HT1080 (cell line): ENCODE measurements at regions not wholly inside any gene's neighbourhood (a gene's known extent, or its start where the extent isn't known, plus 50 kb on each side); places are given as distances from the start of the nearest gene placed in this dataset.

Experiments used
- DNase-seq: peaks from one replicate; pipeline ENCODE4 v3.0.0-alpha.2; 2015; ENCODE audit warnings: low read depth

- DNase-seq = no peak
Measured at GRCh38 chr5:33316773-33317172, 124.0 kb upstream of the TARS1 start.

DNA sequence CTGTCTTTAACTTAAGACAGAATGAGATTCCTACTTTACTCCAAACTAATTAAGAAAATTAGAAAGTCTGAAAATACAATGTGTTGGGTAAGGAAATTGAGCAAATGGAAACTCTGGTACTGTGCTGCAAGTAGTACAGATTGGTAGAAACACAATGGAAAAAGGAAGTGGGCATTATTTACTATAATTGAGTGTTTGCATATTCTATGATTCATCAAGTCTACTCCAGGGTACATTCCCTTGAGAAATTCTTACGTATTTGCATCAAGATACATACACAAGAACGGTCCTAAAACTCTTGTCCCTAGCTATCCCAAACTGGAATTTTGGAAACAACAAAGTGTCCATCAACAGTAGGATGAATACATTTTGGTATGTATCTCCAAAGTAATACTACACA lies 123.5 kb upstream of the TARS1 start:
- peak; percentile 21 for DNase-seq

DNA sequence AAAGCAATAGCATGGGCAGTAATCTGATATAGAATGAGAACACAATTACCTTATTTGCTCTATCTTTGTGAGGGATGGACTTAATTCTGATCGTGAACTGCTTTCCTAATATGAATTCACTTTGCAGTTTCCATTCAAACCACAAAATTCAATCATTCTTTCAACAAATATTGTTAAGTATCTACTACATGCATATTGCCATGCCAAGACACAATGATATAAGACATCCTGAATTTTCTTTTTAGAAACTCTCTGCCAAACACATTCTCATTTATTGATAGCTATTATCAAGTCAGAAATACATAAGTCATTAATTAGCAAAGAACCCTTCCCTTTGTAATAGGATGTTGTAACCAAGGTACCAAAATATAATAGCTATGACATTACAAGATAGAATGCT lies 121.6 kb upstream of the TARS1 start:
- no peak for DNase-seq

DNA sequence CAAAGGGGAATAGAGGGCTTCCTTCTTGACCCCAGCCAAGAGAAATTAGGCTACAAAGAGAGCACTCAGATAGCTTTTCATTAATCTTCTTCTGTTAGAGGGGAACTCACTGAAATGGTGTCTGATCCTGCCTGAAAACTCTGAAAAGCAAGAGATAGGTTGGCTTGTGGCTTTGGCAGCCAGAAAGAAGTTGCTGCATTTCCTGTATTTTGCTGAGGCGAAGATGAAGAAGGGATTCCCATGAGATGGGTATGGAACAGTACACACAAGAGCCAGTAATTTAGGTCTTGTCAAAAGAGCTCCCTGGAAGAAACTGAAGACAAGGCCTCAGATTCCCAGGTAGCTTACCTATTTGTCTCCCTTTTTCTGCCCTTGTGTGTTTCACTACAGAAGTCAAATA lies 120.9 kb upstream of the TARS1 start:
- no peak for DNase-seq

DNA sequence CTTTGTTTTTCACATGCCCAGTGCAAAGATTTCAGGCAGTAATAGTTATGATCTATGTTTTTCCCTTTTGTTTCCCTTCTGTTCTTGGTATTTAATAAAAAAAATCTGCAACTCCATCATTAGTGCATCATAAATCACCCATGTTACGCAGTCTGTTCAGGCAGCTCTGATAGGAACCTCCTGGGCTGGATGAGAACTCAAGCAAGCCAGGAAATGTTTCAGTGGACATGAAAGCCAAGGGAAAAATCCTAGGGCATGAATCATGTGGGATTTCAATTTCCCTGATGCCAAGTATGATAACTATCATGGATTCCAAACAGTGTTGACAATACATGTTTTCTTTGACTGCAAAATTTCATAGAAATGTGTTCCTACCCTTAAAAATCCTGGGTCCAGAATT lies 119.7 kb upstream of the TARS1 start:
- DNase-seq = peak; percentile 78

DNA sequence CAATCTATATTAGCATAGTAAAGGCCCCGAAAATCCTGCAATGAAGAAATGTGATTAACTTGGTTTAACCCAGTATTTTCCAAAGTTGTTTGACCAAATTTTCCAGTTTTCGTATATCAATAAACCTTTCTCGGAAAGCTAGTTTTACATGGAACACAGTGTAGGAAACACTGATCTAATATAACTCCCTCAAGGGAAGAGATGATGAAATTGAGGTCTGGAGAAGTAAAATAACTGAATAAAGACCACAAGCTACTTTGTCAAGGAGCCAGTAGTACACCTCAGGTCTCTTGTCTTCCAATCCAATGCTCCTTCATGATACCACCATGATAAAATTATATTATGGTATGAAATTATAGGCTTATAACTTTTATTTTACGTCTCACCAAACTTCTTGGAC lies 118.1 kb upstream of the TARS1 start:
- no peak for DNase-seq

GRCh38 chr5:33324667-33325307 lies 116.0 kb upstream of the TARS1 start:
- no peak for DNase-seq

DNA sequence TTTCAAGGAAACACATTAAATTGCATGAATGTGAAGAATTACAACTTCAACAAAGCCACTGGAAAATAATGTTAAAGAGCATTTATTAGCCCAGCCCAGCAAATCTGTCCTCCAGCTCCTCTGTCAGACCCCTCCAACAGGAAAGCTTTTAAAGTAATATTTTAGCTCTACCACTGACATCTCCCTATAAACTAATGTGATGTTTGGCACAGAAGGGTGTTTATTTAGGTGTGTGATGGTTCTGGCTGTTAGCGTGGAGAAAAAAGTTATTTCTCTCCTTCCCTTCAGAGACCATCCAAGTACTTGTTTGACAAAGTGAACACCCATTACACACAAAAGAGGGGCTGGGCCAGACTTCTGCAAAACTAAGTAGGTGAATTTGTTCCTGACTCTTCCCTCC lies 111.9 kb upstream of the TARS1 start:
- no peak for DNase-seq

DNA sequence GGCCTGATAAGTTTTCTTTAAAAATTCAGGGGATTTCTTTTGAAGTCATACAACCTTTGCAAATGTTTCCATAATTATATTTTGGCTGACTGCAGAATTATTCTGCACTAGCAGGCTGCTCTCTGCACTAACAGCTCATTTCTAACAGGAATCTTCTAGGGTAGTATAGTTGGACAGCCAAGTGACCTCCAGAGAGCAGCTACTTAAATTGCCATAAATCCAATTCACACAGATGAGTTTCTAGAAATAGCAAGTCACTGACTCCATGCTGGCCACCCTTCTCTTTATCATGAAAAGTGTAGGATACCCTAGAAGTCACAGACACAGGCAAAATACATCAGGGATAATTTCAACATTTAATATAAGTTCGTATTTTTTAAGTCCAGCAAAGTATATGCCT lies 110.9 kb upstream of the TARS1 start:
- DNase-seq = no peak

GRCh38 chr5:33330426-33330825 lies 110.3 kb upstream of the TARS1 start:
- no peak for DNase-seq

DNA sequence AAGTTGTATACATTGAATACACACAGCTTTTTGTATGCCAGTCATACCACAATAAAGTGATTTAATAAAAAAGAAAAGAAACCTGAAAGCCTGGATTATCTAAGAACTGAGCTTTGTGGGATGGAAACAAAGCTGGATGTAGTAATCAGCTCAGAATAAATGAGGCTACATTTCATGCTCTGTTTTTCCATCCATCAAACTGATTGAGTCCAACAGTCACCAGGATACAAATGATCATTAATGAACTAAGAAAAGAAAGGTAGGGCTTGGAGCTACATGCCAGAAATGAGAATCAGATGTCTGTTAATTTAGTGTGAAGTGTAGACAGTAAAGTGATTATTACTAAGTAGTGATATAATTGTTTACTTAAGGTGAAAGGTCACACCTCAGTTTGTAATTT lies 109.8 kb upstream of the TARS1 start:
- no peak for DNase-seq

- DNase-seq = no peak
Measured at GRCh38 chr5:33332804-33333203, 108.0 kb upstream of the TARS1 start.

DNA sequence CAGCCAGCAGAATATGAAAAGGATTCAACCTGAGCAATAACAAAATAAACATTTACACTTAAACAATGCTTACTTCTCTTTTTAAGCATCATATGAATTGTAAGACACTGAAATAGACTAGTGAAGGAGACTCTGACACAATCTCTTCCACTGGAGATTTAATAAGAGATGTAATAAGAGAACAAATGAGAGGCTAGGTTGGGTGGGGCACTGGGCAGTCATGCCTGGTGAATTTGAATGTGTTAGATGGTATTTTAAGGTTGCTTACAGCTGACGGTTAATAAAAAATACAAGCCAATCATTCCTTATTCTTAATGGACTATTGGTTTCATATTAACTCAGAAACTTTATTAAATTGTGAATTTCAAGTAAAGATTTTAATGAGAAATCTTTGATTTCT lies 105.9 kb upstream of the TARS1 start:
- DNase-seq = no peak

- DNase-seq = no peak
Measured at GRCh38 chr5:33336891-33337636, 103.7 kb upstream of the TARS1 start.

DNA sequence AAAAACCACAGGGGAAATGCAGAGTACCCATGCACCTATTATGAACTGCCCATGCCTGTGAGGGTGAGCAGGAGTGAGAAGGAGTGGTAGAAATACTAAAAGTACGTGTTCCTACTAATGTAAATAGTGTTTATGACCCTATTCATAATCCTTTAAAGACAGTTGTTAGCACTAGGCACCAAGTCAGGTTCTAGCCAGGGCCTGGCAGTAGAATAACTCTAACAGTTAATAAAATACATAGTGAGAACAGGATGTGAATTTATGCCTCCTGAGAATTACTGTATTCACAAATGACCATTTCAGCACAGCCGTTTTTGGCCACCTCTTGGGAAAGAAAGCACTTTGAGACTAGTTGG lies 103.2 kb upstream of the TARS1 start:
- DNase-seq = no peak

DNA sequence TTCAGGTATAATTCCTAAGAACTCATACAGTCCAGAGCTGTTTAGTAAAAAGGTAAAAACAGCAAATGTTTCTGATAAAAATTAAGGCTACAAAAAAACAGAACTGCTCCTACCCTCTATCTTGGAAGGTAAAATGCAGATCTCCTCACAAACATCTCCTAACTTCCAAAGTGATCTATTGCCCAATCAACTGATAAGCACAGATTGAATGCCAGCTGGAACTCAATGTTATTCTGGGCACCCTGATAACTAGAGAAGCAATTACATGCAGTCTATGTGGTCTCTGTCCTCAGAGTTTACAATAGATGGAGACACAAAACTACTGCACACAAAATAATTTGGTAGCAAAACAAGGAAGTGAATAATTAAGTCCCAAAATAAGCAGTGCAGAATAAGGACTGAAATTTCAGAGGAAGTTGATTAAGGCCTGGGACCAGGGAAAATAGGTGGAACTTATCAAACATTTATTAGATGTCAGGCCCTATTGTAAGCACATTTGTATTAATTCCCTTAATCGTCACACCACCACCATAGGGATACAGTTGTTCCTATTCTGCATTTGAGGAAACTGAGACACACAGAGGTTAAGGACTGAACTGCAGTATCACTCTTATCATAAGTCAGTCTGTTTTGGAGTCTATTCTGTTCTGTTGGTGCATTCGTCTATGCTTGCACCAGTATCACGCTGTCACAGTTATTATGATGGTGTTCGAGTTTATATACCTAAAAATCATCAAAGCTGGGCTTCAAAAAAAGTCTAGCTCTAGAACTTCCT lies 102.2 kb upstream of the TARS1 start:
- DNase-seq = no peak

DNA sequence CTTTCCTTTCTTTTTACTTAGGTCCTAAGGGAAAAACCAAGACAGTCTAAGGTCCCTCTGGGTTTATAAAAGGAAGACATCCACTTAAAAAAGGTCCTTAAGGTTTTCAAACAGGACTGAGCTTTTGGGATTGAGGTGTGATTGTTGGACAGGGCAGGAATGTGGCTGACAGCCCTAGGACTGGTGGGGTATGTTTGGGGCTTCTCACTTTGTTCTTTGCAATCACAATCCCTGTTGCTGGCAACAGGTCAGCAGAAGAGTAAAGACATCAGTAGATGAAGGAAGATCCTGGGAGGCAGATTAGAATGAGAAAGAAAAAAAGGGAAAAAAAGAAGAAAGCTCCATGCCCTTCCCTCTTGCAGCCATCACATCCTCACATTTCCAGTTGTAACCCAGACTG lies 101.4 kb upstream of the TARS1 start:
- DNase-seq = no peak

GRCh38 chr5:33340195-33340594 lies 100.6 kb upstream of the TARS1 start:
- no peak for DNase-seq

DNA sequence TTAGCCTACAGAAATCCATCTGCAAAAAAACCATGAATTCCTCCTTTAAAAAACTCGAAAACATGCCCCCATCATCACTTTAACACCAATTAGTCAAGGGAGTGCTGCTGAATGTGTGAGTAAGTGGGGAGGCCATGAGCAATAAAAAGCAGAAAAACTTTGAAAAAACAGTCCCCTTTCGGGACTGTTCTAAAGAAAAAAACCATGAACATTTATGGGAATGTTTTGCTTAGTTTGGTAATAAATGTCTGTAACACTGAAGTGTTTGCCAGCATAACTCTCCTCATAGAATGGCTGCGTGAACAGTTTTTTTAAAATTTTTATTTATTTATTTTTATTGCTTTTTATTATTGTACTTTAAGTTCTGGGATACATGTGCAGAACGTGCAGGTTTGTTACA lies 99.4 kb upstream of the TARS1 start:
- no peak for DNase-seq

DNA sequence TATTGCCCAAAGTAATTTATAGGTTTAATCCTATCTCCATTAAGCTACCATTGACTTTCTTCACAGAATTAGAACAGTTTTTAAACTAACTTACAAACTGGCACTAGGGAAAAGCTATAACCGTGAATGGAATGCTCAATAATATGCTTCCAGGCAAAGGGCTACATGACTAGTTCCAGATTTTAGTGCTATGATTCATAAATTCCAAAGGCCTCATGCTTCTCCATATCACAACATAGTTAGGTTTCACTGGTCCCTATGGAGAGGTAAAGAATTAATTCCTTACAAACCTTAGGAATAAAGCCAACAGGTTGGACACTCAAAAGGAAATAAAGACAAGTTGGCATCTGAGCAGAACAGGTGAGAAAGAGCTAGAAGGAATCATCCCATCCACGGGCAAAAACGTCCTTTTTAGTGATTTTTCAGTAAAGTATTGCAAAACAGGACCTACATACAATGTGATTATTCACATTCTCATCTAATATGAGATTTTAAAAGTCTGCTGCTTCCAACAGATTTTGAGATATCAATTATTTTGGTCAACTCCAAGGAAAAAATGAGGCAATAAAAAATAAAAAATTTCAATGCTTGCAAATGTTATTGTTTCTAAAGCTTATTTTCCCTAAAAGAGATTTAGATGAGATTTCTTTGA lies 97.0 kb upstream of the TARS1 start:
- DNase-seq = peak; percentile 71

DNA sequence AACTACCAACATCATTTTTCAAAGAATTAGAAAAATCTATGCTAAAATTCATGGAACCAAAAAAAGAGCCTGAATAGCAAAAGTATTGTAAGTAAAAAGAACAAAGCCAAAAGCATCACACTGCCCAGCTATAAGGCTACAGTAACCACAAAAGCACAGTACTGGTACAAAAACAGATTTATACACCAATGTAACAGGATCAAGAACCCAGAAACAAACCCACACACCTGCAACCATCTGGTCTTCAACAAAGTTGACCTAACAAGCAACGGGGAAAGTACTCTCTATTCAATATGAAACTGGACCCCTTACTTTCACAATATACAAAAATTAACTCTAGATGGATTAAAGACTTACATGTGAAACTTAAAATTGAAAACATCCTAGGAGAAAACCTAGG lies 94.2 kb upstream of the TARS1 start:
- no peak for DNase-seq

GRCh38 chr5:33361781-33362180 lies 79.0 kb upstream of the TARS1 start:
- DNase-seq = no peak
